SU-DHL-6 (cell line): ENCODE measurements at regions not wholly inside any gene's neighbourhood (a gene's known extent, or its start where the extent isn't known, plus 50 kb on each side); places are given as distances from the start of the nearest gene placed in this dataset.

ENCODE experiments used
- H2AFZ ChIP-seq: fragments of 200-600 bp; sonication (generic); 2 replicates; pipeline ENCODE4 v1.6.1; 2014; ENCODE audit warnings: low read depth, mild to moderate bottlenecking, moderate library complexity, mixed read lengths, antibody characterized with exemption, low read length; ENCODE audit not compliant: severe bottlenecking
- H3F3A ChIP-seq: fragments of 200-600 bp; shearing (Covaris generic); 2 replicates; pipeline ENCODE4 v1.6.0; 2016; ENCODE audit warnings: antibody characterized with exemption, mild to moderate bottlenecking; ENCODE audit not compliant: insufficient read depth
- H3K27ac ChIP-seq: fragments of 200-600 bp; sonication (generic); 2 replicates; pipeline ENCODE4 v1.5.1; 2016; ENCODE audit warnings: low read depth, mild to moderate bottlenecking, low read length, moderate library complexity, mixed read lengths
- H3K27me3 ChIP-seq: fragments of 200-600 bp; sonication (generic), shearing (Covaris generic); 2 replicates; pipeline ENCODE4 v1.6.0; 2014; ENCODE audit warnings: mild to moderate bottlenecking, low read length
- H3K36me3 ChIP-seq: fragments of 200-600 bp; sonication (generic); 2 replicates; pipeline ENCODE4 v1.6.1; 2014; ENCODE audit warnings: mild to moderate bottlenecking, low read length, mixed read lengths
- H3K4me2 ChIP-seq: fragments of 300-600, 200-600 bp; shearing (Covaris generic), sonication (generic); 2 replicates; pipeline ENCODE4 v1.6.0; 2014; ENCODE audit warnings: low read length, low read depth, mild to moderate bottlenecking; ENCODE audit not compliant: poor library complexity, severe bottlenecking
- H3K4me3 ChIP-seq: fragments of 200-600 bp; sonication (generic); 2 replicates; pipeline ENCODE4 v1.5.1; 2014; ENCODE audit warnings: antibody characterized with exemption, low read length, mild to moderate bottlenecking, mixed read lengths; ENCODE audit not compliant: insufficient read depth, poor library complexity, severe bottlenecking
- H3K79me2 ChIP-seq: fragments of 200-600 bp; sonication (generic); 2 replicates; pipeline ENCODE4 v1.6.1; 2014; ENCODE audit warnings: mild to moderate bottlenecking, low read length, moderate library complexity; ENCODE audit not compliant: insufficient read depth
- H3K9ac ChIP-seq: fragments of 200-600 bp; sonication (generic); 2 replicates; pipeline ENCODE4 v1.7.0; 2014; ENCODE audit warnings: mild to moderate bottlenecking, low read length
- H3K9me2 ChIP-seq: fragments of 200-600 bp; sonication (generic); replicated peaks from 2 replicates; pipeline ENCODE4 v1.6.1; 2014; ENCODE audit warnings: low read length; ENCODE audit not compliant: insufficient read depth
- H3K9me3 ChIP-seq: fragments of 200-600 bp; sonication (generic); 2 replicates; pipeline ENCODE4 v1.6.1; 2014; ENCODE audit warnings: low read length, mixed read lengths; ENCODE audit not compliant: insufficient read depth
- H4K20me1 ChIP-seq: fragments of 200-600 bp; sonication (generic); 2 replicates; pipeline ENCODE4 v1.6.1; 2014; ENCODE audit warnings: low read depth, mild to moderate bottlenecking, antibody characterized with exemption, low read length, moderate library complexity, mixed read lengths
- EZH2phosphoT487 ChIP-seq: fragments of 200-600 bp; sonication (generic), shearing (Covaris generic); conservative IDR thresholded peaks from 2 replicates; pipeline ENCODE4 v1.6.1; 2018; ENCODE audit warnings: mild to moderate bottlenecking, antibody characterized with exemption, low read length, moderate library complexity, mixed read lengths
- TF ChIP-seq, protein P1 (sequence below): fragments of 200-600 bp; sonication (generic); IDR thresholded peaks from one replicate; pipeline ENCODE4 v1.5.1; 2017; ENCODE audit warnings: antibody characterized with exemption, mild to moderate bottlenecking, low read length, moderate library complexity; ENCODE audit not compliant: insufficient read depth, poor library complexity, severe bottlenecking

DNA sequence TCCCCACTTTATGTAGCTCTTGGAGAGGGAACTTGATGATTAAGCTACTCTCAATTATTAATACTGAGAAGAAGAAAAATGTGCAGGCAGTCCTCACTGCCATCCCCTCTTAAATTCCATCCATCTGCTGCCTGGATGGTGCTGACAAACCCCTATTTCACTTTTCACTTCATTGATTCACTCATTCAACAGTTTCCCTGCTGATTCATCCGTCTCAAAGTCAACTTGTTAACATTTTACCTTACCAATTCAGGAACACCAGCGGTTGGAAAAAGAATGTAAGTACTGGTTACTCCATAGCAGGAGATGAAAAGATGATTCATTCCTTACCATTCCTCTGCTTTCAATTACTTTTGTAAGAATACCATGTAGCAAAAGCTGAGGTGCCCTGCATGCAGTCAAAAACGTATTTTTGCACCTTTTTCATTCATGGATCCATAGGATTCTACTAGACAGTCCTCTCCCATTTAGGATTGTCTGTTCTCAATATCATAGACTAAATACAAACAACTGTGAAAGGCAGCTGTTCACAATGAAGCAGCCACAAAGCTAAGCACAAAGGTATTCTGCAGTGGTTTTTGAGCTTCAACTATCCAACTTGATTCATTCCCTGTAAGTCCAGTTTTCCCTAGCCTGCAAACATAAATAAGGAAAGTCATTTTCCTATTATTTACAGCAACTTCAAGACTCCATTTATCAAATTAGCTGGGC lies 262.0 kb downstream of the MREG start:
- H4K20me1 ChIP-seq, result no peaks in the 10 kb centered on the region
- H3F3A ChIP-seq, result no peaks in the 10 kb centered on the region
- H3K4me2 ChIP-seq, result no peak overlapping the region
- no peak overlapping the region for H3K9ac ChIP-seq
- H3K27me3 ChIP-seq, result no peaks in the 10 kb centered on the region
- no peak overlapping the region for H3K4me3 ChIP-seq
- H3K36me3 ChIP-seq, result no peaks in the 10 kb centered on the region
- H2AFZ ChIP-seq, result no peak overlapping the region
- no peaks in the 10 kb centered on the region for H3K9me2 ChIP-seq
- no peak overlapping the region for H3K27ac ChIP-seq
- no peaks in the 10 kb centered on the region for H3K9me3 ChIP-seq
- TF ChIP-seq, protein P1, sequence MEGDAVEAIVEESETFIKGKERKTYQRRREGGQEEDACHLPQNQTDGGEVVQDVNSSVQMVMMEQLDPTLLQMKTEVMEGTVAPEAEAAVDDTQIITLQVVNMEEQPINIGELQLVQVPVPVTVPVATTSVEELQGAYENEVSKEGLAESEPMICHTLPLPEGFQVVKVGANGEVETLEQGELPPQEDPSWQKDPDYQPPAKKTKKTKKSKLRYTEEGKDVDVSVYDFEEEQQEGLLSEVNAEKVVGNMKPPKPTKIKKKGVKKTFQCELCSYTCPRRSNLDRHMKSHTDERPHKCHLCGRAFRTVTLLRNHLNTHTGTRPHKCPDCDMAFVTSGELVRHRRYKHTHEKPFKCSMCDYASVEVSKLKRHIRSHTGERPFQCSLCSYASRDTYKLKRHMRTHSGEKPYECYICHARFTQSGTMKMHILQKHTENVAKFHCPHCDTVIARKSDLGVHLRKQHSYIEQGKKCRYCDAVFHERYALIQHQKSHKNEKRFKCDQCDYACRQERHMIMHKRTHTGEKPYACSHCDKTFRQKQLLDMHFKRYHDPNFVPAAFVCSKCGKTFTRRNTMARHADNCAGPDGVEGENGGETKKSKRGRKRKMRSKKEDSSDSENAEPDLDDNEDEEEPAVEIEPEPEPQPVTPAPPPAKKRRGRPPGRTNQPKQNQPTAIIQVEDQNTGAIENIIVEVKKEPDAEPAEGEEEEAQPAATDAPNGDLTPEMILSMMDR, result no peak
- no peak for TF ChIP-seq EZH2phosphoT487
- H3K79me2 ChIP-seq, result no peaks in the 10 kb centered on the region

DNA sequence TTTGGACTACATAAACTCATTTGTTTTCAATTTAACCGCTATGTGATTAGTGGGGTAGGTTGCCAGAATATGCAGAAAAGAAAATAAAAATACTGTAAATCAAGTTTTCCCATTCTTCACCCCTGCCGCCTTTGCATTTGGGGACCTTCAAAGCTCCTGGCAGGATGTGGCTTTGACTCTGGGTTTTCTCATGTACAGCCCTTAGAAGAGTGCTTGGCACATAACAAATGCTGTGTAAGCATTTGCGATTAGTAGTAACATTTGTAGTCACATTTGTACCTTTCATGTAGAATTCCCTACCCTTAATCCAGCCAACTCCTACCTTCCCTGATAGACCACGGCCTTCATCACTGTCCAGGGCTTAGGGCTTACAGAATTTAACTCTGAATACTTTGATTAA lies 262.6 kb downstream of the MREG start:
- H3K9ac ChIP-seq, result no peak overlapping the region

DNA sequence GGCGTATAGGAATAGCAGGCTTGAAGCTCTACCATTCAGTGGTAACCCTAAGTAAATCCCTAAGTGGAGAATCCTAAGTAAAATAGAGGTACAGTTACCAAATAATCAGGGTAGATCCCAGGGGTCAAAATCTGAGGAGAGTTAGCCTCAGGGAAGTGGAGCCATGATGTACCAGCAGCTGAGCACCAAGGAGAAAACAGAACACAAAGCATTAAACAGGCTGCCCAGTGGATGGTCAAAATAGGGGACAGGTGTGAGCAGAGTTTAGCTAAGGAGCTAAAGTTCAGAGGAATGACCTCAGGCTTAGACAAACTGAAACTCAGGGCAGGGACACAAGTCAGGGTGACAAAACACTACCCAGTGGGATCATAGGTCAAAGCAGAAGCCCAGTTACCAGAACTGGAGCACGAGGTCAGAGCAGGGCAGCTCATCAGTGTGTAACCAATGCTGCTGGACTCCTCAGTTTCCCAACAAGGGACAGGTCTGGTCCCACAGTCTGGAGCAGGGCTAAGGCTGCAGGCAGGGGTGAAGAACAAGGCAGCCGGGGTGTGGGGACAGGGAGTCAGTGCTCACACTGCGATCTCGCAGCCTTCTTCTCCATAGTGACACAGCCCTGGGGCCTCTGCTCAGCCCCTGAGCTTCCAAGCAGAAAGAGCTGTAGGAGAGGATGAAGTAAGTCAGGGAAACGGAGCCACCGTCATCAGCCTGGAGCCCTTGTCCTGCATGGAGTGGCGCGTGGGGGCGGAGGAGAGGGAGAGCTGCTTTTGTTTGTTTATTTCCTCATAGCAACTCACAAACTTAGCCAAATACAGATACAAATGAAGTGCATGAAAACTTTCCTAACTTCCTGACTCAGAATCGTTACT lies 264.0 kb downstream of the MREG start:
- H3K9ac ChIP-seq, result no peak overlapping the region

More for the DNA sequence above, 262.6 kb downstream of the MREG start:
- no peaks in the 10 kb centered on the region for H3K79me2 ChIP-seq
- H3K27ac ChIP-seq, result no peak overlapping the region
- no peaks in the 10 kb centered on the region for H3K9me3 ChIP-seq
- TF ChIP-seq, protein P1, result no peak
- no peak for TF ChIP-seq EZH2phosphoT487
- H4K20me1 ChIP-seq, result no peaks in the 10 kb centered on the region
- no peaks in the 10 kb centered on the region for H3K9me2 ChIP-seq
- H3F3A ChIP-seq, result no peaks in the 10 kb centered on the region
- H3K4me3 ChIP-seq, result no peak overlapping the region
- H3K27me3 ChIP-seq, result no peaks in the 10 kb centered on the region
- H2AFZ ChIP-seq, result no peak overlapping the region
- no peaks in the 10 kb centered on the region for H3K36me3 ChIP-seq
- no peak overlapping the region for H3K4me2 ChIP-seq

More for the DNA sequence above, 264.0 kb downstream of the MREG start:
- Histone ChIP-seq H3K36me3 (no peaks in the 10 kb centered on the region), H3K79me2 (no peaks in the 10 kb centered on the region), H2AFZ (no peak overlapping the region), H3F3A (no peaks in the 10 kb centered on the region), H3K9me2 (no peaks in the 10 kb centered on the region), H4K20me1 (no peaks in the 10 kb centered on the region), H3K27ac (no peak overlapping the region), H3K4me2 (no peak overlapping the region), H3K9me3 (no peaks in the 10 kb centered on the region), H3K27me3 (no peaks in the 10 kb centered on the region), H3K4me3 (no peak overlapping the region)
- no peak for TF ChIP-seq EZH2phosphoT487
- TF ChIP-seq, protein P1, result no peak
